BLaER1 (cell line): ENCODE measurements at regions not wholly inside any gene's neighbourhood (a gene's known extent, or its start where the extent isn't known, plus 50 kb on each side); places are given as distances from the start of the nearest gene placed in this dataset.

Experiments used
- H3K27ac ChIP-seq: shearing (Covaris generic); formaldehyde crosslinking; 2 replicates; pipeline ENCODE4 v1.8.1; 2022
- H3K27me3 ChIP-seq: shearing (Covaris generic); formaldehyde crosslinking; 2 replicates; pipeline ENCODE4 v1.8.1; 2022
- H3K36me3 ChIP-seq: shearing (Covaris generic); formaldehyde crosslinking; 2 replicates; pipeline ENCODE4 v1.8.1; 2022
- H3K4me1 ChIP-seq: shearing (Covaris generic); formaldehyde crosslinking; 2 replicates; pipeline ENCODE4 v1.8.1; 2022
- H3K4me2 ChIP-seq: shearing (Covaris generic); formaldehyde crosslinking; 2 replicates; pipeline ENCODE4 v1.8.1; 2022
- H3K4me3 ChIP-seq: shearing (Covaris generic); formaldehyde crosslinking; 2 replicates; pipeline ENCODE4 v1.8.1; 2022
- H3K9ac ChIP-seq: shearing (Covaris generic); formaldehyde crosslinking; 2 replicates; pipeline ENCODE4 v1.8.1; 2022
- H3K9me3 ChIP-seq: shearing (Covaris generic); formaldehyde crosslinking; 2 replicates; pipeline ENCODE4 v1.8.1; 2022
- H4K20me1 ChIP-seq: shearing (Covaris generic); formaldehyde crosslinking; 2 replicates; pipeline ENCODE4 v1.8.1; 2022
- Cebpa-rat ChIP-seq: shearing (Covaris generic); IDR thresholded peaks from 2 replicates; pipeline ENCODE4 v1.8.1; 2022

GRCh38 chr4:165588534-165589315, 209.9 kb downstream of the CPE start:
- no peaks in the 10 kb centered on the region for H3K27me3 ChIP-seq
- no peak for TF ChIP-seq Cebpa-rat
- no peak overlapping the region for H3K4me3 ChIP-seq

GRCh38 chr4:165592386-165592785, 213.6 kb downstream of the CPE start:
- Histone ChIP-seq H3K27me3 (no peaks in the 10 kb centered on the region), H3K4me3 (no peak overlapping the region), H3K4me1 (no peaks in the 10 kb centered on the region), H3K27ac (no peak overlapping the region), H3K4me2 (no peak overlapping the region), H3K36me3 (no peaks in the 10 kb centered on the region), H4K20me1 (no peaks in the 10 kb centered on the region), H3K9me3 (0 out of 2 replicates have a peak, but pooled peaks cover 5% of the 10 kb centered on the region), H3K9ac (no peak overlapping the region)
- no peak for TF ChIP-seq Cebpa-rat

More at GRCh38 chr4:165588534-165589315, 209.9 kb downstream of the CPE start:
- no peaks in the 10 kb centered on the region for H3K36me3 ChIP-seq
- H3K4me1 ChIP-seq, result no peaks in the 10 kb centered on the region
- no peaks in the 10 kb centered on the region for H4K20me1 ChIP-seq
- H3K9me3 ChIP-seq, result 0 out of 2 replicates have a peak, but pooled peaks cover 5% of the 10 kb centered on the region
- H3K4me2 ChIP-seq, result no peak overlapping the region
- no peak overlapping the region for H3K9ac ChIP-seq
- H3K27ac ChIP-seq, result no peak overlapping the region

- Histone ChIP-seq H3K27ac (no peak overlapping the region), H3K4me2 (no peak overlapping the region), H3K4me1 (0 out of 2 replicates have a peak, but pooled peaks cover 4% of the 10 kb centered on the region), H3K36me3 (no peaks in the 10 kb centered on the region), H3K9ac (no peak overlapping the region), H3K4me3 (no peak overlapping the region), H3K9me3 (no peaks in the 10 kb centered on the region), H4K20me1 (no peaks in the 10 kb centered on the region), H3K27me3 (no peaks in the 10 kb centered on the region)
- TF ChIP-seq Cebpa-rat, result no peak
These were observed 219.0 kb downstream of the CPE start for GRCh38 chr4:165597581-165598480.

- Histone ChIP-seq H3K27me3 (no peaks in the 10 kb centered on the region), H3K27ac (no peak overlapping the region), H3K4me1 (0 out of 2 replicates have a peak, but pooled peaks cover 4% of the 10 kb centered on the region), H3K9me3 (no peaks in the 10 kb centered on the region), H3K4me3 (no peak overlapping the region), H4K20me1 (no peaks in the 10 kb centered on the region), H3K4me2 (no peak overlapping the region), H3K36me3 (no peaks in the 10 kb centered on the region), H3K9ac (no peak overlapping the region)
- no peak for TF ChIP-seq Cebpa-rat
These were observed 222.3 kb downstream of the CPE start for GRCh38 chr4:165600959-165601683.

GRCh38 chr4:165602621-165603020, 223.8 kb downstream of the CPE start:
- H3K27ac ChIP-seq, result no peak overlapping the region

GRCh38 chr4:165604181-165604580, 225.4 kb downstream of the CPE start:
- H3K4me1 ChIP-seq, result 0 out of 2 replicates have a peak, but pooled peaks cover 4% of the 10 kb centered on the region
- H3K9ac ChIP-seq, result no peak overlapping the region
- no peaks in the 10 kb centered on the region for H4K20me1 ChIP-seq
- no peaks in the 10 kb centered on the region for H3K9me3 ChIP-seq
- no peak overlapping the region for H3K27ac ChIP-seq
- no peak for TF ChIP-seq Cebpa-rat
- no peaks in the 10 kb centered on the region for H3K36me3 ChIP-seq
- H3K4me2 ChIP-seq, result no peak overlapping the region
- H3K27me3 ChIP-seq, result no peaks in the 10 kb centered on the region
- no peak overlapping the region for H3K4me3 ChIP-seq

More at GRCh38 chr4:165602621-165603020, 223.8 kb downstream of the CPE start:
- Histone ChIP-seq H3K36me3 (no peaks in the 10 kb centered on the region), H3K9ac (no peak overlapping the region), H3K9me3 (no peaks in the 10 kb centered on the region), H3K4me1 (0 out of 2 replicates have a peak, but pooled peaks cover 4% of the 10 kb centered on the region), H3K27me3 (no peaks in the 10 kb centered on the region), H4K20me1 (no peaks in the 10 kb centered on the region), H3K4me2 (no peak overlapping the region), H3K4me3 (no peak overlapping the region)
- no peak for TF ChIP-seq Cebpa-rat

GRCh38 chr4:165605811-165606210, 227.0 kb downstream of the CPE start:
- H4K20me1 ChIP-seq, result no peaks in the 10 kb centered on the region
- no peaks in the 10 kb centered on the region for H3K36me3 ChIP-seq
- H3K9ac ChIP-seq, result no peak overlapping the region
- H3K4me2 ChIP-seq, result no peak overlapping the region
- no peak for TF ChIP-seq Cebpa-rat
- H3K27me3 ChIP-seq, result no peaks in the 10 kb centered on the region
- no peak overlapping the region for H3K27ac ChIP-seq
- H3K4me1 ChIP-seq, result 0 out of 2 replicates have a peak, but pooled peaks cover 4% of the 10 kb centered on the region
- no peak overlapping the region for H3K4me3 ChIP-seq
- H3K9me3 ChIP-seq, result no peaks in the 10 kb centered on the region

GRCh38 chr4:165606465-165607205, 227.8 kb downstream of the CPE start:
- Histone ChIP-seq H3K9me3 (no peaks in the 10 kb centered on the region), H3K9ac (no peak overlapping the region), H3K27ac (no peak overlapping the region), H3K4me1 (0 out of 2 replicates have a peak, but pooled peaks cover 4% of the 10 kb centered on the region), H4K20me1 (no peaks in the 10 kb centered on the region), H3K27me3 (no peaks in the 10 kb centered on the region), H3K4me2 (no peak overlapping the region), H3K4me3 (no peak overlapping the region), H3K36me3 (no peaks in the 10 kb centered on the region)
- no peak for TF ChIP-seq Cebpa-rat

GRCh38 chr4:165609653-165610052, 230.8 kb downstream of the CPE start:
- Histone ChIP-seq H3K9me3 (no peaks in the 10 kb centered on the region), H4K20me1 (no peaks in the 10 kb centered on the region)

More at GRCh38 chr4:165609653-165610052, 230.8 kb downstream of the CPE start:
- Histone ChIP-seq H3K4me2 (no peak overlapping the region), H3K36me3 (no peaks in the 10 kb centered on the region), H3K27me3 (no peaks in the 10 kb centered on the region), H3K4me3 (no peak overlapping the region), H3K9ac (no peak overlapping the region), H3K27ac (no peak overlapping the region), H3K4me1 (peaks cover 11% of the 10 kb centered on the region; the same call in 1 of the 2 replicates)
- no peak for TF ChIP-seq Cebpa-rat
